K562 (cell line): ENCODE measurements at regions not wholly inside any gene's neighbourhood (a gene's known extent, or its start where the extent isn't known, plus 50 kb on each side); places are given as distances from the start of the nearest gene placed in this dataset.
A peak's percentile ranks its signal among the peaks of the same experiment; 100 is the strongest.

ENCODE experiments used
- E2F5 ChIP-seq: sonication (generic); formaldehyde crosslinking; IDR thresholded peaks from 2 replicates; pipeline ENCODE4 v1.8.0; 2022; ENCODE audit warnings: mild to moderate bottlenecking, missing genetic modification reagents
- ETV1 ChIP-seq: fragments of 450-650 bp; conservative IDR thresholded peaks from 2 replicates; pipeline ENCODE4 v1.6.1; 2016; ENCODE audit warnings: missing genetic modification characterization, control low read depth, low read depth, missing compliant biosample characterization
- JUNB ChIP-seq: fragments of 450-650 bp; formaldehyde crosslinking; conservative IDR thresholded peaks from 2 replicates; pipeline ENCODE4 v1.4.0; 2020; ENCODE audit warnings: mild to moderate bottlenecking
- KDM4B ChIP-seq, 2 experiments: fragments of 450-650 bp in 1 of 2; sonication (generic) in 1 of 2; IDR thresholded peaks; 2 replicates each; pipeline ENCODE4 v1.6.1; 2016 to 2017; ENCODE audit warnings: borderline replicate concordance in 2 of 2, antibody characterized with exemption in 1 of 2, low read depth in 1 of 2, mild to moderate bottlenecking in 1 of 2
- MAX ChIP-seq: sonication (generic); formaldehyde crosslinking; IDR thresholded peaks from 2 replicates; pipeline ENCODE4 v1.9.0; 2022; ENCODE audit warnings: mild to moderate bottlenecking, missing genetic modification reagents
- RBFOX2 ChIP-seq: fragments of 200-400 bp; formaldehyde crosslinking; IDR thresholded peaks from 2 replicates; pipeline ENCODE4 v1.6.1; 2017; ENCODE audit warnings: low read depth, mild to moderate bottlenecking, low read length, moderate library complexity
- SMARCE1 ChIP-seq: fragments of 450-650 bp; IDR thresholded peaks from 2 replicates; pipeline ENCODE4 v1.7.1; 2016; ENCODE audit warnings: mild to moderate bottlenecking
- SRF ChIP-seq, 2 experiments: fragments of 250-450, 450-650 bp in 1 of 2; sonication (Bioruptor Pico) in 1 of 2; sonication (generic) in 1 of 2; formaldehyde crosslinking; IDR thresholded peaks; 2 replicates each; pipeline versions ENCODE4 v1.5.0 to v1.5.1; 2020 to 2022; ENCODE audit warnings: mild to moderate bottlenecking in 1 of 2, missing genetic modification reagents in 1 of 2
- ZKSCAN1 ChIP-seq: fragments of 150-350 bp; IDR thresholded peaks from 2 replicates; pipeline ENCODE4 v1.6.1; 2016; ENCODE audit warnings: low read depth, low read length
- ZNF224 ChIP-seq: sonication (generic); formaldehyde crosslinking; IDR thresholded peaks from 2 replicates; pipeline ENCODE4 v1.8.0; 2022; ENCODE audit warnings: mild to moderate bottlenecking, missing genetic modification reagents
- ZNF431 ChIP-seq: sonication (generic); formaldehyde crosslinking; IDR thresholded peaks from 2 replicates; pipeline ENCODE4 v1.8.0; 2022; ENCODE audit warnings: mild to moderate bottlenecking, missing genetic modification reagents
- TF ChIP-seq, protein P1 (sequence below): sonication (generic); formaldehyde crosslinking; IDR thresholded peaks from 2 replicates; pipeline ENCODE4 v1.8.0; 2022; ENCODE audit warnings: missing genetic modification reagents, mild to moderate bottlenecking, borderline replicate concordance
- TF ChIP-seq, protein P2 (sequence below): fragments of 450-650 bp; IDR thresholded peaks from 2 replicates; pipeline ENCODE4 v1.6.1; 2016; ENCODE audit warnings: mild to moderate bottlenecking
- TF ChIP-seq, protein P3 (sequence below): fragments of 450-650 bp; IDR thresholded peaks from 2 replicates; pipeline ENCODE4 v1.6.1; 2014; ENCODE audit warnings: low read depth, mild to moderate bottlenecking, moderate library complexity, borderline replicate concordance
- TF ChIP-seq, protein P4 (sequence below): sonication (generic); formaldehyde crosslinking; IDR thresholded peaks from 2 replicates; pipeline ENCODE4 v1.8.0; 2022; ENCODE audit warnings: mild to moderate bottlenecking, missing genetic modification reagents
- TF ChIP-seq, protein P5 (sequence below): sonication (generic); formaldehyde crosslinking; IDR thresholded peaks from 2 replicates; pipeline ENCODE4 v1.8.0; 2022; ENCODE audit warnings: mild to moderate bottlenecking, missing genetic modification reagents, borderline replicate concordance

DNA sequence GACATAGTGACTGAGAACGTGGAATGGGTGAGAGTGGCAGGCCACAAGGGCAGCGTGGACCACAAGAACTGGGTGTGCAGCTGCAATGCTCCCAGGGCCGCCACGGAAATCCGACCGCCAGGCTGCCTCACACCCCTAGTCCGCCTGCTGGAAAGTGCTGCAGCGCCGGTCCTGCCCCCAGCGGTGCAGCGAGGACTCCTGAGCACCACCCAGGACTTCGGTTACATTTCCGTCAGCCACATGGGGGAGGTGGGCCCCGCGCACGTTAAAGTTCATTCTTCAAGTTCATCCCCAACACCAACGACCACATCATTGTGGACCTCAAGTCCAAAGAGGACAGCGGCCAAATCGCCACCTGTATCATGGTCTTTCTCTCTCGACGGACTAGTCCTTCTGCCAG lies 126.1 kb upstream of the CARMIL1 start (continued):
- TF ChIP-seq, protein P1, sequence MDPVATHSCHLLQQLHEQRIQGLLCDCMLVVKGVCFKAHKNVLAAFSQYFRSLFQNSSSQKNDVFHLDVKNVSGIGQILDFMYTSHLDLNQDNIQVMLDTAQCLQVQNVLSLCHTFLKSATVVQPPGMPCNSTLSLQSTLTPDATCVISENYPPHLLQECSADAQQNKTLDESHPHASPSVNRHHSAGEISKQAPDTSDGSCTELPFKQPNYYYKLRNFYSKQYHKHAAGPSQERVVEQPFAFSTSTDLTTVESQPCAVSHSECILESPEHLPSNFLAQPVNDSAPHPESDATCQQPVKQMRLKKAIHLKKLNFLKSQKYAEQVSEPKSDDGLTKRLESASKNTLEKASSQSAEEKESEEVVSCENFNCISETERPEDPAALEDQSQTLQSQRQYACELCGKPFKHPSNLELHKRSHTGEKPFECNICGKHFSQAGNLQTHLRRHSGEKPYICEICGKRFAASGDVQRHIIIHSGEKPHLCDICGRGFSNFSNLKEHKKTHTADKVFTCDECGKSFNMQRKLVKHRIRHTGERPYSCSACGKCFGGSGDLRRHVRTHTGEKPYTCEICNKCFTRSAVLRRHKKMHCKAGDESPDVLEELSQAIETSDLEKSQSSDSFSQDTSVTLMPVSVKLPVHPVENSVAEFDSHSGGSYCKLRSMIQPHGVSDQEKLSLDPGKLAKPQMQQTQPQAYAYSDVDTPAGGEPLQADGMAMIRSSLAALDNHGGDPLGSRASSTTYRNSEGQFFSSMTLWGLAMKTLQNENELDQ (CRISPR knock-in tag): peak; percentile 36; the same call in 1 of the 2 replicates
- TF ChIP-seq JUNB (CRISPR knock-in tag) (no peak), ETV1 (tag) (peak; percentile 79), E2F5 (CRISPR knock-in tag) (peak; percentile 87; the same call in 1 of the 2 replicates), SRF (CRISPR knock-in tag; IDR thresholded peaks at IDR 0.05) (0 out of 4 replicates have a peak, but pooled peaks of 1 of the 2 experiments have one; percentile 17), ZKSCAN1 (peak; percentile 48; the same call in 1 of the 2 replicates), KDM4B (IDR thresholded peaks at IDR 0.05; ENCODE audit: borderline replicate concordance in 2 of 2, low read depth in 1 of 2) (0 out of 4 replicates have a peak, but pooled peaks of 1 of the 2 experiments have one; percentile 39), SMARCE1 (peak; percentile 30; the same call in 1 of the 2 replicates), MAX (CRISPR knock-in tag) (peak; percentile 82), RBFOX2 (peak; percentile 26; the same call in 1 of the 2 replicates), ZNF431 (peak; percentile 84), ZNF224 (CRISPR knock-in tag) (peak; percentile 43; the same call in 1 of the 2 replicates)
- TF ChIP-seq, protein P2, sequence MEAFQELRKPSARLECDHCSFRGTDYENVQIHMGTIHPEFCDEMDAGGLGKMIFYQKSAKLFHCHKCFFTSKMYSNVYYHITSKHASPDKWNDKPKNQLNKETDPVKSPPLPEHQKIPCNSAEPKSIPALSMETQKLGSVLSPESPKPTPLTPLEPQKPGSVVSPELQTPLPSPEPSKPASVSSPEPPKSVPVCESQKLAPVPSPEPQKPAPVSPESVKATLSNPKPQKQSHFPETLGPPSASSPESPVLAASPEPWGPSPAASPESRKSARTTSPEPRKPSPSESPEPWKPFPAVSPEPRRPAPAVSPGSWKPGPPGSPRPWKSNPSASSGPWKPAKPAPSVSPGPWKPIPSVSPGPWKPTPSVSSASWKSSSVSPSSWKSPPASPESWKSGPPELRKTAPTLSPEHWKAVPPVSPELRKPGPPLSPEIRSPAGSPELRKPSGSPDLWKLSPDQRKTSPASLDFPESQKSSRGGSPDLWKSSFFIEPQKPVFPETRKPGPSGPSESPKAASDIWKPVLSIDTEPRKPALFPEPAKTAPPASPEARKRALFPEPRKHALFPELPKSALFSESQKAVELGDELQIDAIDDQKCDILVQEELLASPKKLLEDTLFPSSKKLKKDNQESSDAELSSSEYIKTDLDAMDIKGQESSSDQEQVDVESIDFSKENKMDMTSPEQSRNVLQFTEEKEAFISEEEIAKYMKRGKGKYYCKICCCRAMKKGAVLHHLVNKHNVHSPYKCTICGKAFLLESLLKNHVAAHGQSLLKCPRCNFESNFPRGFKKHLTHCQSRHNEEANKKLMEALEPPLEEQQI: 0 out of 2 replicates have a peak, but pooled peaks have one; percentile 20
- TF ChIP-seq, protein P3, sequence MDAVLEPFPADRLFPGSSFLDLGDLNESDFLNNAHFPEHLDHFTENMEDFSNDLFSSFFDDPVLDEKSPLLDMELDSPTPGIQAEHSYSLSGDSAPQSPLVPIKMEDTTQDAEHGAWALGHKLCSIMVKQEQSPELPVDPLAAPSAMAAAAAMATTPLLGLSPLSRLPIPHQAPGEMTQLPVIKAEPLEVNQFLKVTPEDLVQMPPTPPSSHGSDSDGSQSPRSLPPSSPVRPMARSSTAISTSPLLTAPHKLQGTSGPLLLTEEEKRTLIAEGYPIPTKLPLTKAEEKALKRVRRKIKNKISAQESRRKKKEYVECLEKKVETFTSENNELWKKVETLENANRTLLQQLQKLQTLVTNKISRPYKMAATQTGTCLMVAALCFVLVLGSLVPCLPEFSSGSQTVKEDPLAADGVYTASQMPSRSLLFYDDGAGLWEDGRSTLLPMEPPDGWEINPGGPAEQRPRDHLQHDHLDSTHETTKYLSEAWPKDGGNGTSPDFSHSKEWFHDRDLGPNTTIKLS: peak; percentile 64; the same call in 1 of the 2 replicates
- TF ChIP-seq, protein P4, sequence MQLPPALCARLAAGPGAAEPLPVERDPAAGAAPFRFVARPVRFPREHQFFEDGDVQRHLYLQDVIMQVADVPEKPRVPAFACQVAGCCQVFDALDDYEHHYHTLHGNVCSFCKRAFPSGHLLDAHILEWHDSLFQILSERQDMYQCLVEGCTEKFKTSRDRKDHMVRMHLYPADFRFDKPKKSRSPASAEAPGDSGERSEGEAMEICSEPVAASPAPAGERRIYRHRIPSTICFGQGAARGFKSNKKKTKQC (CRISPR knock-in tag): peak; percentile 88; the same call in 1 of the 2 replicates
- TF ChIP-seq, protein P5, sequence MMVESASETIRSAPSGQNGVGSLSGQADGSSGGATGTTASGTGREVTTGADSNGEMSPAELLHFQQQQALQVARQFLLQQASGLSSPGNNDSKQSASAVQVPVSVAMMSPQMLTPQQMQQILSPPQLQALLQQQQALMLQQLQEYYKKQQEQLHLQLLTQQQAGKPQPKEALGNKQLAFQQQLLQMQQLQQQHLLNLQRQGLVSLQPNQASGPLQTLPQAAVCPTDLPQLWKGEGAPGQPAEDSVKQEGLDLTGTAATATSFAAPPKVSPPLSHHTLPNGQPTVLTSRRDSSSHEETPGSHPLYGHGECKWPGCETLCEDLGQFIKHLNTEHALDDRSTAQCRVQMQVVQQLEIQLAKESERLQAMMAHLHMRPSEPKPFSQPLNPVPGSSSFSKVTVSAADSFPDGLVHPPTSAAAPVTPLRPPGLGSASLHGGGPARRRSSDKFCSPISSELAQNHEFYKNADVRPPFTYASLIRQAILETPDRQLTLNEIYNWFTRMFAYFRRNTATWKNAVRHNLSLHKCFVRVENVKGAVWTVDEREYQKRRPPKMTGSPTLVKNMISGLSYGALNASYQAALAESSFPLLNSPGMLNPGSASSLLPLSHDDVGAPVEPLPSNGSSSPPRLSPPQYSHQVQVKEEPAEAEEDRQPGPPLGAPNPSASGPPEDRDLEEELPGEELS (CRISPR knock-in tag): peak; percentile 61; the same call in 1 of the 2 replicates
